Parathyroid adenoma (tissue), 2 donors: ENCODE measurements at regions not wholly inside any gene's neighbourhood (a gene's known extent, or its start where the extent isn't known, plus 50 kb on each side); places are given as distances from the start of the nearest gene placed in this dataset.

Experiments used
- H2AFZ ChIP-seq: fragments of 300-600 bp; sonication (generic); one replicate; pipeline ENCODE4 v1.7.0; 2017; ENCODE audit warnings: antibody characterized with exemption, mild to moderate bottlenecking
- H3K27ac ChIP-seq: fragments of 300-600 bp; sonication (generic); one replicate; pipeline ENCODE4 v1.7.0; 2017
- H3K27me3 ChIP-seq: fragments of 300-600 bp; sonication (generic); one replicate; pipeline ENCODE4 v1.7.0; 2017; ENCODE audit warnings: low read length; ENCODE audit not compliant: control insufficient read depth, insufficient read depth
- H3K36me3 ChIP-seq: fragments of 300-600 bp; sonication (generic); one replicate; pipeline ENCODE4 v1.7.0; 2017; ENCODE audit warnings: low read length; ENCODE audit not compliant: control insufficient read depth, insufficient read depth
- H3K4me1 ChIP-seq: fragments of 300-600 bp; sonication (generic); one replicate; pipeline ENCODE4 v1.7.0; 2017; ENCODE audit warnings: control low read depth
- H3K4me2 ChIP-seq: fragments of 300-600 bp; sonication (generic); one replicate; pipeline ENCODE4 v1.7.0; 2017; ENCODE audit warnings: low read length
- H3K4me3 ChIP-seq: fragments of 300-600 bp; sonication (generic); one replicate; pipeline ENCODE4 v1.7.0; 2017; ENCODE audit warnings: low read depth, low read length
- H3K79me2 ChIP-seq: fragments of 300-600 bp; sonication (generic); one replicate; pipeline ENCODE4 v1.7.0; 2017; ENCODE audit warnings: control low read depth
- H3K9ac ChIP-seq: fragments of 300-600 bp; sonication (generic); one replicate; pipeline ENCODE4 v1.7.0; 2017; ENCODE audit warnings: mild to moderate bottlenecking
- H3K9me3 ChIP-seq: fragments of 300-600 bp; sonication (generic); one replicate; pipeline ENCODE4 v1.7.0; 2017; ENCODE audit warnings: low read length; ENCODE audit not compliant: control insufficient read depth
- TF ChIP-seq, protein P1 (sequence below): fragments of 300-600 bp; sonication (generic); IDR thresholded peaks from one replicate; pipeline ENCODE4 v1.7.0; 2017; ENCODE audit warnings: antibody characterized with exemption, mild to moderate bottlenecking
- donor health status: primary hyperparathyroidism.

DNA sequence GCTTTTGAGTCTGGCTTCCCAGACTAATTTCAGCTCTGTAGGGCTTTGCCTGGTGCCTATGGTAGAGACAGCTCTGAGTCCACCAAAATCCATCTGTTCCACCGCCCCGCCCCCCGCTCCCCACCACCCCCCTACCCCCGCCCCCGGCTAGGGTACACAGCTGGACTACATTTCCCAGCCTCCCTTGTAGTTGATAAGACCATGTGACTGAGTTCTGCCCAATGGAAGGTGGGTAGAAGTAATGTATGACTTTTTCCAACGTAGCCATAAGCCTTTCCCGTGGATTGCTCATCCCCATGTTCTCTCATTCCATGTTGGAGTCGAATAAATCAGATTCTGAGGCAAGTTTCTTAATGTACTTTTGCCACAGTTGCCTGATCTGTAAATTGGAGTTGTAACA, 786.7 kb upstream of the EEF2KMT start:
- Histone ChIP-seq H3K9me3 (no peaks in the 10 kb centered on the region), H2AFZ (no peak overlapping the region), H3K4me2 (no peak overlapping the region), H3K27ac (no peak overlapping the region), H3K4me3 (no peak overlapping the region), H3K27me3 (no peaks in the 10 kb centered on the region), H3K36me3 (no peaks in the 10 kb centered on the region), H3K9ac (no peak overlapping the region), H3K4me1 (no peaks in the 10 kb centered on the region), H3K79me2 (no peaks in the 10 kb centered on the region)
- TF ChIP-seq, protein P1, sequence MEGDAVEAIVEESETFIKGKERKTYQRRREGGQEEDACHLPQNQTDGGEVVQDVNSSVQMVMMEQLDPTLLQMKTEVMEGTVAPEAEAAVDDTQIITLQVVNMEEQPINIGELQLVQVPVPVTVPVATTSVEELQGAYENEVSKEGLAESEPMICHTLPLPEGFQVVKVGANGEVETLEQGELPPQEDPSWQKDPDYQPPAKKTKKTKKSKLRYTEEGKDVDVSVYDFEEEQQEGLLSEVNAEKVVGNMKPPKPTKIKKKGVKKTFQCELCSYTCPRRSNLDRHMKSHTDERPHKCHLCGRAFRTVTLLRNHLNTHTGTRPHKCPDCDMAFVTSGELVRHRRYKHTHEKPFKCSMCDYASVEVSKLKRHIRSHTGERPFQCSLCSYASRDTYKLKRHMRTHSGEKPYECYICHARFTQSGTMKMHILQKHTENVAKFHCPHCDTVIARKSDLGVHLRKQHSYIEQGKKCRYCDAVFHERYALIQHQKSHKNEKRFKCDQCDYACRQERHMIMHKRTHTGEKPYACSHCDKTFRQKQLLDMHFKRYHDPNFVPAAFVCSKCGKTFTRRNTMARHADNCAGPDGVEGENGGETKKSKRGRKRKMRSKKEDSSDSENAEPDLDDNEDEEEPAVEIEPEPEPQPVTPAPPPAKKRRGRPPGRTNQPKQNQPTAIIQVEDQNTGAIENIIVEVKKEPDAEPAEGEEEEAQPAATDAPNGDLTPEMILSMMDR, result no peak

DNA sequence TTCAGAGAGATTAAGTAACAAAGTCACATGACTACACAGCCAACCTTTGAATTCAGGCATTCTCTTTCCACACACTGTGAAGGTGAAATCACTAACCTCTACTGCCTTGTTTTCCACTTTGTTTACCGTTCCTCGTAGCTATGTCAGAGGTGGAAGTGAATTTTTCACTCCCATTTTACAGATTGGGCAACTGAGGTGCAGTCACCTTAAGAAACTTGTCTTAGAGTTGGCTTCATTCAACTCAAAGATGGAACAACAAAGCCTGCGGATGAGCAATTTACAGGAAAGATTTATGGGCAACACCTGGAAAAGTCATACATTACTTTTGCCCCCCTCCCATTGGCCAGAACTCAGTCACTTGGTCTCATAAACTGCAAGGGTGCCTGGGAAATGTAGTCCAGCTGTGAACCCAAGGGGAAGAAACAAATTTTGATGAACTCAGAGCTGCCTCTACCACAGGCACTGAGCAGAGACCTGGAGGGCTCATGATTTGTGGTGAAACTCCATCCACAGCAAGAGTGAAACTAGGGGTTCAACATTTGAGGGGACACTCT, 784.6 kb upstream of the EEF2KMT start:
- Histone ChIP-seq H3K4me2 (no peak overlapping the region), H3K9ac (no peak overlapping the region), H3K9me3 (no peaks in the 10 kb centered on the region), H3K27ac (no peak overlapping the region), H3K4me3 (no peak overlapping the region), H3K79me2 (no peaks in the 10 kb centered on the region), H3K36me3 (no peaks in the 10 kb centered on the region), H3K27me3 (no peaks in the 10 kb centered on the region), H3K4me1 (no peaks in the 10 kb centered on the region), H2AFZ (no peak overlapping the region)
- TF ChIP-seq, protein P1, result no peak

DNA sequence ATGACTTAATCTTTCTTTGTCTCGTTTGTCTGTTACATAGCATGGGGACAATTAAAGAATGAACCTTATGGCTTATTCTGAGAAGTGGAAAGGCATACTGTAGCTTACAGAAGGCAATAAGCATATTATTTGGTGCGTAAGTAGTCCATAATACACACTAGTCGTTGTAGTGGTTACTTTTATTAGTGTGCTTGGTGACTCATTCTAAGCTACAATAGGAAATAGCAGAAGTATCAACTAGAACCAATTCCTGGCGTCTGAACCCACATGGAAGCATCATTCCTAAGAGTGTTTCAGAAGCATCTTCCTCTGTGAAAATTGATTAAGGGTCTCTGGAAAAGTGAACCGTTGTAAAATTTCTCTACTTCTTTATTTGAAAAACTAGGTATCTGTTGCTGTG, 777.8 kb upstream of the EEF2KMT start:
- H3K4me3 ChIP-seq, result no peak overlapping the region
- H3K27me3 ChIP-seq, result no peaks in the 10 kb centered on the region
- no peak overlapping the region for H3K9ac ChIP-seq
- no peaks in the 10 kb centered on the region for H3K9me3 ChIP-seq
- no peak overlapping the region for H3K4me2 ChIP-seq
- H3K79me2 ChIP-seq, result no peaks in the 10 kb centered on the region
- no peaks in the 10 kb centered on the region for H3K36me3 ChIP-seq
- TF ChIP-seq, protein P1, result no peak
- H3K27ac ChIP-seq, result no peak overlapping the region
- H3K4me1 ChIP-seq, result no peaks in the 10 kb centered on the region
- H2AFZ ChIP-seq, result no peak overlapping the region

DNA sequence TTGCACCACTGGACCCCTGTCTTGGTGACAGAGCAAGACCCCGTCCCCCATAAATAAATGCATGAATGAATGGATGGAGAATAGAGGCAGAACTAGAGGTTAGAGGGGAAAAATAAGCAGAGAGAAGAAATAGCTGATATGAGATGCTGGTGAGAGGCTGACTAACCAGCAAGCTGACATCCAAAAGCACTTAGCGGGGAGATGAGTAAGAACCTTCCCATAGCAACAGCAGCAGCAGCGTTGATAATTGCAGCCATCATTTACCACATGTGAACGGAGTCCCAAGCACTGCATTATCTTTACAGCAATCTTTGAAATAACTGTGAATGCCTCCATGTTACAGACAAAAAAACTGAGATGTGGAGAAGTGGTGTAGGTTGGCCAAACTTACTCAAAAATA, 777.3 kb upstream of the EEF2KMT start:
- no peak overlapping the region for H3K27ac ChIP-seq
- H3K79me2 ChIP-seq, result no peaks in the 10 kb centered on the region
- no peaks in the 10 kb centered on the region for H3K9me3 ChIP-seq
- no peak overlapping the region for H3K4me3 ChIP-seq
- no peaks in the 10 kb centered on the region for H3K36me3 ChIP-seq
- H3K9ac ChIP-seq, result no peak overlapping the region
- no peak overlapping the region for H3K4me2 ChIP-seq
- TF ChIP-seq, protein P1, result no peak
- H2AFZ ChIP-seq, result no peak overlapping the region
- H3K4me1 ChIP-seq, result no peaks in the 10 kb centered on the region
- H3K27me3 ChIP-seq, result no peaks in the 10 kb centered on the region

DNA sequence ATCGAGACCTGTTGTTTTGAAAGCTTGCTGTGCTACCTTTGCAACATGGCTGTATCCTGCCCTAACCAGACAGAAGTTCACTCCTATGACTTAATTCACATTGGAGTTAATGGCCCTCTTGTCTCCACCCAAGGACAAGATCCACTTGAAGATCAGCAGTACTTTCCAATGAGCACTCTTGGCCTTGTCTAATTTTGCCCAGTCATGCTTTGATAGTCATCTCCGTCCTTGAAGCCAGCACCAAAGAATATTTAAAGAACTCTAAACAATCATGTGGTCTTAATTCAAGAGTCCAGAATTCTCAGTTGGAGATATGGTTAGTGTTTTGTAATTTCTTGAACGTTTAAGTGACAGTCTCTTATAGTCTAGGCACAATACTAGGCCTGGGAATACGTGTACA, 775.6 kb upstream of the EEF2KMT start:
- H3K9me3 ChIP-seq, result no peaks in the 10 kb centered on the region

More for the DNA sequence above, 775.6 kb upstream of the EEF2KMT start:
- Histone ChIP-seq H3K4me3 (no peak overlapping the region), H3K9ac (no peak overlapping the region), H3K27me3 (no peaks in the 10 kb centered on the region), H3K27ac (no peak overlapping the region), H3K4me1 (no peaks in the 10 kb centered on the region), H3K79me2 (no peaks in the 10 kb centered on the region), H2AFZ (no peak overlapping the region), H3K4me2 (no peak overlapping the region), H3K36me3 (no peaks in the 10 kb centered on the region)
- TF ChIP-seq, protein P1, result no peak
